Stimulated activated CD8-positive, alpha-beta memory T cell treated with anti-CD3 and anti-CD28 coated beads, Interleukin-12 subunit alpha, Interleukin-12 subunit beta, amount 100 ng/mL, for 1 hour (primary cell): ENCODE measurements at regions not wholly inside any gene's neighbourhood (a gene's known extent, or its start where the extent isn't known, plus 50 kb on each side); places are given as distances from the start of the nearest gene placed in this dataset.
"Not testable (repeated sequence)": the region's sequence is repeated elsewhere in the genome, so short reads cannot be mapped to it uniquely, and the experiment has no call there.

Experiments
- DNase-seq: peaks from one replicate; pipeline ENCODE4 v3.0.0-alpha.2; 2020; ENCODE audit warnings: low read depth

DNA sequence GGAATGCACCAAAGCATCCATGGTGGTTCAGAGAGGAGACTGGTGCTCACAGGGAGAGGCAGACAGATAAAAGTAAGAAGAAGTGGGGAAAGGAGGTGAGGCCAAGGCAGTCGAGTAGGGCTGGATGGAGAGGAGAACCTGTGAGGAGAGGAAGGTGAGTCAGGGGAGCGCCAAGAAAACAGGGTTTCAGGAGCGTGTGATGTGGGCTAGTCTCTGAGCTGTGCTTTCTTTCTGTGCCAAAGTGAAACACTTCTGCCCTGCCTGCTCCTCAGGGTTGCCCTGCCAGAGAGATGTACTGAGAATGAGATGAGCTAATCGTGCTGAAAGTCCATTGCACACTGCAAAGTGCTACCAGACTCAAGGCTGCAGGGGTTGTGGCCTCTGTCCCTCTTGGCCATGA, 310.7 kb upstream of the CCL2 start:
- DNase-seq = no peak

- DNase-seq = no peak
These were observed 310.3 kb upstream of the CCL2 start for GRCh38 chr17:33944826-33945225.

GRCh38 chr17:33945646-33946546, 309.2 kb upstream of the CCL2 start:
- no peak for DNase-seq

- DNase-seq = no peak
These were observed 307.3 kb upstream of the CCL2 start for GRCh38 chr17:33947762-33948161.

DNA sequence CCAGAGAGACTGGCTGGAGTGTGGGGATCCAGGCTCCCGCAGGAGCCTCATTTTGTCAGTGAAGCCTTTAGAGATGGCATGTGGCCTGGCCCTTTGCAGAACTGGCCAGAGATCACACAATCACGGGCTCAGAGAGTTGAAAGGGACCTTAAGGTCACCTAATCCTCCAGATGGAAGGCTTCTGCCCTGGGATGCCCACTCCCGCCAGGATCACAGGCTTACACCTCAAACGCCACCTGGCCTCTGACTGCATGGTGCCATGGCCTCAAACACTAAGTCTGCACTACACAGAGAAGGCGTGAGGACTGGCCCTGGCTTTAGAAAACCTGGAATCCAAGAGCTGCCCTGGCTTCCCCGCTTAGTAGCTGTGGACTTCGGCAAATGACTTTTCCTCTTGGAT, 306.8 kb upstream of the CCL2 start:
- DNase-seq = no peak

GRCh38 chr17:33949100-33949499, 306.0 kb upstream of the CCL2 start:
- no peak for DNase-seq

- no peak for DNase-seq
These were observed 305.0 kb upstream of the CCL2 start for GRCh38 chr17:33950061-33950460.

GRCh38 chr17:33952425-33952824, 302.7 kb upstream of the CCL2 start:
- DNase-seq = no peak

DNA sequence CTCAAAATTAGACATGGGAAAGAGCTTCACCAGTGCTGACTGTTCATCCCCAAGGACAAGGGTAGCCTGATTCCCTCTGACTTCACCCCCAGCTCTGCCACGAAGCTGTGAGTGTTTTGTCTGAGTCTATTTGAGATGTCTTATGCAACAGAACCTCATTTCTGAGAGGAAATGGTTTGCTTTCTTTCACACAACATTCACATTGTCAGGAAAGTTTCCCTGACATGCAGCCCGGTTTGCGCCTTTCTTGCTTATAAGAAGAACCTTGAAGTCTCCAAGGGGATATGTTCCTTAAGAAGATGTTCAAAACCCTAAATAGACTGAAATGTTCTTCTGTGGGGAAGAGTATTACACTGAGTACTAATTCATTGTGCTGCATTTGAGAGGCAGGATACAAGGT, 300.5 kb upstream of the CCL2 start:
- DNase-seq = no peak

- DNase-seq = no peak
These were observed 299.6 kb upstream of the CCL2 start for GRCh38 chr17:33955461-33955860.

DNA sequence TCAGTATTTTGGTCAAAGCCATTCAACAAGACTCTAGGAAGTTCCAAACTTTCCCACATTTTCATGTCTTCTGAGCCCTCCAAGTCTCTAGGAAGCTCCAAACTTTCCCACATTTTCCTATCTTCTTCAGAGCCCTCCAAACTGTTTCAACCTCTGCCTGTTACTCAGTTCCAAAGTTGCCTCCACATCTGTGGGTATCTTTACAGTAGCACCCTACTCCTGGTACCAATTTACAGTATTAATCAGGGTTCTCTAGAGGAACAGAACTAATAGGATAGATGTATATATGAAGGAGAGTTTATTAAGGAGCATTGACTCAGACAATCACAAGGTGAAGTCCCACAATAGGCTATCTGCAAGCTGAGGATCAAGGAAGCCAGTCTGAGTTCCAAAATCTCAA, 296.0 kb upstream of the CCL2 start:
- DNase-seq = not testable (repeated sequence)

GRCh38 chr17:33962857-33963655, 292.0 kb upstream of the CCL2 start:
- DNase-seq = no peak

DNA sequence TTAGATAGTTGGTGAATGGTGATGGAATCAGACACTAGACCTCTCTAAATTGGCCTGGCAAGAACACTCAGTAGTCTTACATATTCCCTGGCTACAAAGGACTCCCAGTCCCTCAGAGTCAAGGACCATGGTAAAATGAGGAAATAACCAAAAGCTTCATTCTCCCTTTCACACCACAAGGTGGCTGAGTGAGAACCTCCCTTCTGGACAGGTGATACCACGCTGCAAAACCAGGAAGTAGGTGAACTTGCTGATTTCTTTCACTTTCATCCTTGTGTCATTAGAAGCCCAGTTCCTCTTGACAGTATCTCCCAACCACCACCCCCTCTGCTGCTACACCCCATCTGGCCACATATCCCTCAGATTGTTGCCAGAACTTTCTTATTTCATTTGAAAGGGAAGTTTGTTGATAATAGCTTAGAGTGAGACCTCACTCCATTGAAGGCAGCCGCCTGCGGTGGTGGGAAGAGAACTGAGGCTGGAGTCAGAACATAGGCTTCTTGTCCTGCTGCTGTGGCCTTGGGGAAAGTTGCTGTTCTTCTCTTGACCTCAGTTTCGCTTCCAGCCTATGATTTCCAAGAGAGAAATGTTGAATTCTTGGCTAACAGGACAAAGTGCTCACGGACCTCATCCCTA, 290.6 kb upstream of the CCL2 start:
- DNase-seq = no peak

- no peak for DNase-seq
These were observed 288.6 kb upstream of the CCL2 start for GRCh38 chr17:33966410-33967059.

DNA sequence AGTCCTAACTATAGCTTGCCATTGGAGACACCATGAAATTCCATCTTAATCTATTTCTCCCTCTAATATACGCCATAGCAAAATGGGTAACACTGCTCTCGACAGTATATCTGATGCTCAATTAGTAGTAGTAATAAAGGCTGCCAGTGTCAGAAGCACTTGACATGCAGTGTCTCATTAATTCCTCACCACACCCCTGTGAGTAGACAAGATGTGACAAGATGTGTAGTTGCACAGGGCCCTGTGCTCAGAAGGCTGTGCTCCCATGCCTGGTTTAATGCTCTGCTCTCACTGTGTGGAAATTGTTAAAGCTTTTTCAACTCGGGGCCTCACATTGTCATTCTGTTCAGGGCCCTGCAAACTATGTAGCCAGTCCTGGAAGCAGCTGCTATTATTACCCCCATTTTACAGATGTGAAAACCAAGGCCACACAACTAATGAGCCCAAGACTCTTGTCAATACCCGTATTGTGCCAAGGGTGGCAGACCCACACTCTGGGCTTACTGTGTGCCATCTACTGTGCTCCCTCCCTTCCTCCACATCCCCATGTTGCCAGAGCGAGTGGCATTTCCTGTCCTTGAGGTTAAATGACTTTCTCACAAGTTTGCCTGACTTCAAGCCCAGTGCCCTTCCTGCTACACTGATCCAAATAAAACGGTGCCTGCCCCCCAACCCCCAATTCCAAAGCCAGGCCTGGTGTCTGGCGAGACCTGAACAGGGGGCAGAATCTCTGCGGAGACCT, 287.3 kb upstream of the CCL2 start:
- no peak for DNase-seq

- DNase-seq = no peak
These were observed 286.6 kb upstream of the CCL2 start for GRCh38 chr17:33968350-33969044.

DNA sequence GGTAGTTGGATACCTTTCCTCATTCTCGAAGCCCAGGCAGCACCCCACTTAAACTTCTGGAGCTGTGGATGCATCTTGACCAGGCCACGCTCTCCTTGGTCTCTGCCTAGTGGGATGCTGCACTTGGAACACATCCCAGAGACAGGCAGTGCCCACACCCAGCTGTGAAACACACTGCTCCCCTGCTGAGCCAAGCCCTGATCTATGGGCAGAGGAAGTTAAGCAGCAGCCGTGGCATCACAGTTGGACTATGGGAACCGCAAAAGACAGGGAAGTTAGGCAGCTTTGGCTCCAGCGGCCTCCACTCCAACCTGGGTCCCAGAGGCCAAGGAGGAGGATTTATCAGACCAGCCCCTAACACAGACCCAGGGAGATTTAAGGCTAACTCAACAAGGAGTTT, 284.8 kb upstream of the CCL2 start:
- no peak for DNase-seq

- DNase-seq = no peak
These were observed 282.3 kb upstream of the CCL2 start for GRCh38 chr17:33972763-33973162.

DNA sequence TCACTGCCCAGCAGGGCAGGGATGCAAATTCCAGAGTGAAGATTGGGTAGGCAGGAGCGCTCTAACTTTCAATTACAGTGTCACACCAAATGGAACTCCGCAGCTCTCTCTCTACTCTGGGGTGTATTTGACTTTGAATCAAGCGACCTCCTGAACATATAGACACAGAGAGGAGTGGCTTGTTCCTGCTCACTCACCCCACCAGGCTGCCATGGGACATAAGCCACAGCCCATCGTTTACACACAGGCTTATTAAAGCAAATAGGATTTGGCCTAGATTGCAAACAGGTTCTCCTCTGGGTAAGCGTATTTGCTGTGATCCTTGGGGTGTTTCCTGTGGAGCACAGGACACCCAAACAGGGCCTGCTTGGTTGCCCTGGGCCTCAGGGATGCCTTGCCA, 281.6 kb upstream of the CCL2 start:
- no peak for DNase-seq

- DNase-seq = no peak
These were observed 280.8 kb upstream of the CCL2 start for GRCh38 chr17:33974276-33974675.

DNA sequence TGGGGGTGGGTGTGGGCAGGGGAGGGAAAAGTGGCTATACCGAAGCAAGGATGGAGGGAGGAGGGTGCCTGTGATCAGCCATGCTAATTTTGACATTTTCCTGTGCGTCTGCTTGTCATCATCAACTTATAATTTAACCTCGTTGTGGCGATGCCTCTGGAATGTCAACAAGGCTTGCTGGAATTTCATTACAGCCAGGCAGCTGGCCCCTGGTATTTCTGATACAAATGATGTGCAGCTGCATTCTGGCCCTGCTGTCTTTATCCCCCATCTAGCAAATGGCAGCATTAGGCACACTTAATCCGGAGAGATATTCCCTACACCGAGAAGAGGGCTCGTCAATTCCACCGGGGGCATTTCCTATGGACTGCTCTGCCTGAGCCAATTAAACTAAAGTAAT, 278.3 kb upstream of the CCL2 start:
- no peak for DNase-seq
